PC-9 (cell line): ENCODE measurements at regions not wholly inside any gene's neighbourhood (a gene's known extent, or its start where the extent isn't known, plus 50 kb on each side); places are given as distances from the start of the nearest gene placed in this dataset.

Experiments
- CTCF ChIP-seq: fragments of 200-600 bp; sonication (generic); conservative IDR thresholded peaks from 2 replicates; pipeline ENCODE4 v1.6.1; 2017; ENCODE audit warnings: mixed run types, antibody characterized with exemption, mild to moderate bottlenecking, moderate library complexity
- EZH2 ChIP-seq: fragments of 200-600 bp; sonication (generic); IDR thresholded peaks from 2 replicates; pipeline ENCODE4 v1.8.0; 2017; ENCODE audit warnings: antibody characterized with exemption, low read depth

GRCh38 chr6:122323361-122323760, 76.1 kb upstream of the HSF2 start:
- TF ChIP-seq EZH2 = no peak
- no peak for TF ChIP-seq CTCF
